GM21723 (cell line): ENCODE measurements at regions not wholly inside any gene's neighbourhood (a gene's known extent, or its start where the extent isn't known, plus 50 kb on each side); places are given as distances from the start of the nearest gene placed in this dataset.

Experiments
- ATAC-seq: cut with Tn5 transposase; IDR thresholded peaks from one replicate; pipeline ENCODE4 v1.9.1; 2021; ENCODE audit warnings: mild to moderate bottlenecking, moderate library complexity; ENCODE audit not compliant: unreplicated experiment

- no peak for ATAC-seq
These were observed 194.8 kb upstream of the IRX2 start for GRCh38 chr5:2946315-2946714.

GRCh38 chr5:2936413-2936812, 184.9 kb upstream of the IRX2 start:
- ATAC-seq = no peak

- ATAC-seq = no peak
These were observed 178.3 kb upstream of the IRX2 start for GRCh38 chr5:2929779-2930178.

GRCh38 chr5:2921651-2922050, 170.2 kb upstream of the IRX2 start:
- no peak for ATAC-seq

- ATAC-seq = no peak
These were observed 169.7 kb upstream of the IRX2 start for GRCh38 chr5:2921176-2921575.

GRCh38 chr5:2920312-2920711, 168.8 kb upstream of the IRX2 start:
- no peak for ATAC-seq

GRCh38 chr5:2919310-2920018, 168.0 kb upstream of the IRX2 start:
- ATAC-seq = no peak

GRCh38 chr5:2917524-2917923, 166.0 kb upstream of the IRX2 start:
- no peak for ATAC-seq

GRCh38 chr5:2917093-2917492, 165.6 kb upstream of the IRX2 start:
- no peak for ATAC-seq

- ATAC-seq = no peak
These were observed 164.7 kb upstream of the IRX2 start for GRCh38 chr5:2916076-2916682.

GRCh38 chr5:2914981-2915484, 163.6 kb upstream of the IRX2 start:
- ATAC-seq = no peak

GRCh38 chr5:2914022-2914661, 162.7 kb upstream of the IRX2 start:
- no peak for ATAC-seq

GRCh38 chr5:2913281-2913680, 161.8 kb upstream of the IRX2 start:
- no peak for ATAC-seq

GRCh38 chr5:2912741-2913140, 161.3 kb upstream of the IRX2 start:
- ATAC-seq = no peak

GRCh38 chr5:2910401-2911175, 159.1 kb upstream of the IRX2 start:
- ATAC-seq = no peak

GRCh38 chr5:2909035-2909434, 157.6 kb upstream of the IRX2 start:
- ATAC-seq = no peak

- ATAC-seq = no peak
These were observed 156.6 kb upstream of the IRX2 start for GRCh38 chr5:2908086-2908485.

- ATAC-seq = no peak
These were observed 155.0 kb upstream of the IRX2 start for GRCh38 chr5:2906302-2907090.

GRCh38 chr5:2905741-2906140, 154.3 kb upstream of the IRX2 start:
- ATAC-seq = no peak

GRCh38 chr5:2904956-2905355, 153.5 kb upstream of the IRX2 start:
- no peak for ATAC-seq

- ATAC-seq = no peak
These were observed 152.9 kb upstream of the IRX2 start for GRCh38 chr5:2904399-2904798.
